ENCODE measurements at regions not wholly inside any gene's neighbourhood (a gene's known extent, or its start where the extent isn't known, plus 50 kb on each side); places are given as distances from the start of the nearest gene placed in this dataset.

DNA sequence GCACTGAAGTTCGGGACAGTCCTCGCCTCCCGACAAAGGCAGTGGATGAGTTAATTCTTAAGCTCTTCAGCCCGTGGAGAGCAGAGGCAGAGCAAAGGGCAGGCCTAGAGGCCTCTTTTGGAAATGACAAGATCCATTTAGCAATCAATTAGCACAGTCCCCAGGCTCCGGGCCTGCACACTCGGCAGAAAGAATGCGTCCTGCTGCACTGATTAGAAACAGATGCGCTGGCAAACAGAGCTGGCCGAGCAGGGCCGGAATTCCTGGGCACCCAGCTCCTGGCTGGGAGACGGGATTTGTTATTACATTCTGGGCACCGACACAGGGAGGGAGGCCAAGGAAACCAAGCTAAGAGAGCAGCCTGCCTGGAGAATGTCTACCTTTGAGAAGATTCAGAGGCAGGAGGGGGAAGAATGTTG lies 162.9 kb downstream of the COPRS start:
- Histone ChIP-seq H3K9ac (ENCODE audit: low read length in 3 of 3) (no peak overlapping the region), H3K4me1 (ENCODE audit: control insufficient read depth in 2 of 3, insufficient read depth in 2 of 3, low read depth in 1 of 3, low read length in 3 of 3) (peaks cover 0 to 10% (median 0%) of the 10 kb centered on the region in 3 donors), H3K27ac (ENCODE audit: low read depth in 2 of 2, low read length in 2 of 2) (no peak overlapping the region), H3K36me3 (ENCODE audit: control insufficient read depth in 2 of 3, insufficient read depth in 3 of 3, low read length in 3 of 3) (no peaks in the 10 kb centered on the region), H3K9me3 (ENCODE audit: control insufficient read depth in 2 of 3, insufficient read depth in 1 of 3, low read length in 3 of 3) (no peaks in the 10 kb centered on the region), H3K4me3 (ENCODE audit: low read length in 3 of 3) (no peak overlapping the region), H3K27me3 (ENCODE audit: control insufficient read depth, insufficient read depth, low read length) (no peaks in the 10 kb centered on the region)
- TF ChIP-seq, protein P1, sequence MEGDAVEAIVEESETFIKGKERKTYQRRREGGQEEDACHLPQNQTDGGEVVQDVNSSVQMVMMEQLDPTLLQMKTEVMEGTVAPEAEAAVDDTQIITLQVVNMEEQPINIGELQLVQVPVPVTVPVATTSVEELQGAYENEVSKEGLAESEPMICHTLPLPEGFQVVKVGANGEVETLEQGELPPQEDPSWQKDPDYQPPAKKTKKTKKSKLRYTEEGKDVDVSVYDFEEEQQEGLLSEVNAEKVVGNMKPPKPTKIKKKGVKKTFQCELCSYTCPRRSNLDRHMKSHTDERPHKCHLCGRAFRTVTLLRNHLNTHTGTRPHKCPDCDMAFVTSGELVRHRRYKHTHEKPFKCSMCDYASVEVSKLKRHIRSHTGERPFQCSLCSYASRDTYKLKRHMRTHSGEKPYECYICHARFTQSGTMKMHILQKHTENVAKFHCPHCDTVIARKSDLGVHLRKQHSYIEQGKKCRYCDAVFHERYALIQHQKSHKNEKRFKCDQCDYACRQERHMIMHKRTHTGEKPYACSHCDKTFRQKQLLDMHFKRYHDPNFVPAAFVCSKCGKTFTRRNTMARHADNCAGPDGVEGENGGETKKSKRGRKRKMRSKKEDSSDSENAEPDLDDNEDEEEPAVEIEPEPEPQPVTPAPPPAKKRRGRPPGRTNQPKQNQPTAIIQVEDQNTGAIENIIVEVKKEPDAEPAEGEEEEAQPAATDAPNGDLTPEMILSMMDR (IDR thresholded peaks at IDR 0.05; ENCODE audit: borderline replicate concordance, extremely low read depth, insufficient read depth): no peak
- peak; percentile 55 to 84 (median 63) for DNase-seq
- no peak for FAIRE-seq
- intact Hi-C loops (cut with DNase I): no loop called here

DNA sequence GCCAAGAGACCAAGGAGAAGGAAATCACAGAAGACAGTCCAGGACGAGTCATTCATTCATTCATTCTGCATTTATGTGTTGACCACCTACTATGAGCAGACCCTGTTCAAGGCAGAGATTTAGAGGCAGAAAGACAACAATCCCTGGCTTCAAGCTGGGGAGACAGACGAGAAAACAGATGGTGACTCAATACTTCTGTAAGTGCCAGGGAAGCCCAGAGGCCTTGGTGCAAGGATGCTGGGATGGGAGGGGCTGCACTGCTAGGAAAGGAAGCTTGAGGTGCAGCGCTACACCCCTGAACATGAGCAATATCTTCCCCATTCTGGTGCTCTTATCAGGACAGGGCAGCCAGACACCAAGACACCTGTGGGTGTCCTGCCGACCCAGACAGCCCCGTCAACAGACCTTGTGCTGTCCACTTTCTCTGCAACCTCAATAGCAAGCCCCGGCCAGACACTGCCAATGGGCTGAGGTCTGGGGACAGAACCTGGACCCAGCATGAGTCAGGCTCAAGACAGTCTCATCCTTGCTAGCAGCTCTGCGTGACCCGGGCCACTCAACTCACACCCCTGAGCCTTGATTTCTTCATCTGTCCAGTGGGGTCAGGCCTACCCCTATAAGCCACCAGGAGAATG lies 163.5 kb downstream of the COPRS start:
- no peak for FAIRE-seq
- no peak for DNase-seq
- Histone ChIP-seq H3K27me3 (ENCODE audit: control insufficient read depth, insufficient read depth, low read length) (no peaks in the 10 kb centered on the region), H3K9me3 (ENCODE audit: control insufficient read depth in 2 of 3, insufficient read depth in 1 of 3, low read length in 3 of 3) (no peaks in the 10 kb centered on the region), H3K36me3 (ENCODE audit: control insufficient read depth in 2 of 3, insufficient read depth in 3 of 3, low read length in 3 of 3) (no peaks in the 10 kb centered on the region), H3K9ac (ENCODE audit: low read length in 3 of 3) (no peak overlapping the region), H3K27ac (ENCODE audit: low read depth in 2 of 2, low read length in 2 of 2) (no peak overlapping the region), H3K4me3 (ENCODE audit: low read length in 3 of 3) (no peak overlapping the region), H3K4me1 (ENCODE audit: control insufficient read depth in 2 of 3, insufficient read depth in 2 of 3, low read depth in 1 of 3, low read length in 3 of 3) (peaks cover 0 to 10% (median 0%) of the 10 kb centered on the region in 3 donors)
- intact Hi-C loops (cut with DNase I): no loop called here
- TF ChIP-seq, protein P1 (IDR thresholded peaks at IDR 0.05; ENCODE audit: borderline replicate concordance, extremely low read depth, insufficient read depth): no peak

DNA sequence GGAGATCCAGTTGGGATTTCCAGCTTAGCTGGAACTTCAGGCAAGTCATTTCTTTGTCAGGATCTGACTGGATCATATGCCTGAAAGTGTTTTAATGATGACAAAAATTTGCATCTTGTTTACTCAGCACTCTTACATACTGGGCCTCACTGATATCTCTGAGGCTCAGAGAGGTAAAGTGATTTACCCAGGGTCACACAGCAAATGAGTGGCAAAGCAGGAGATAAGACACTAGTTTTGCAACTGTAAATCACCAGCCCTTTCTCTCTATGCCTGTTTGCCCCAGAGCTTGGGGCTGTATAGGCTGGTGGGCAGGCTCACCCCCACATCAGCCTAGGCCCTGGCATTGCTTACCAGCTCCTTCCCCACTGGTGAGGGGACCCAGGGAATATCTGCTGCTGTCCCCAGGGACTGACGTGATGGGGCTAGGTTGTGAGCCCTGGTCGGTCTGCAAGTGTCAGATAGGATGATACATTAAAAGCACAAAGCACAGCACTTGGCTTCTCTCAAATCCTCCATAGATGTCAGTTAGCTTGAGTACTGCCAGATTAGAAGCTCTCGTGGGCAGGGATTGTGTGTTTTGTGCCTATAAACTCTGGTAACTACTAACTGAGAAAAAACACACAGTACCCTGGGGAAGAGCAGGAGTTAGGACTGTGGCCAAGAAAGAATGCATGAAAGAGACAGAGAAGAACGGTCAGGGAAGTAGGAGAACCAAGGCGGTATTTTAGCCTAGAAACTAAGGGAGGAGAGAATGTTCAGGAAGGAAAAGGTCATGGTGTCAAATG lies 165.4 kb downstream of the COPRS start:
- H3K27ac ChIP-seq (ENCODE audit: low read depth in 2 of 2, low read length in 2 of 2): no peak overlapping the region
- no peak overlapping the region for H3K9ac ChIP-seq (ENCODE audit: low read length in 3 of 3)
- no peak for FAIRE-seq
- H3K9me3 ChIP-seq (ENCODE audit: control insufficient read depth in 2 of 3, insufficient read depth in 1 of 3, low read length in 3 of 3): no peaks in the 10 kb centered on the region
- no peak overlapping the region for H3K4me3 ChIP-seq (ENCODE audit: low read length in 3 of 3)
- intact Hi-C loops (cut with DNase I): no loop called here
- H3K4me1 ChIP-seq (ENCODE audit: control insufficient read depth in 2 of 3, insufficient read depth in 2 of 3, low read depth in 1 of 3, low read length in 3 of 3): peaks cover 0 to 10% (median 0%) of the 10 kb centered on the region in 3 donors
- no peak for DNase-seq
- no peaks in the 10 kb centered on the region for H3K36me3 ChIP-seq (ENCODE audit: control insufficient read depth in 2 of 3, insufficient read depth in 3 of 3, low read length in 3 of 3)
- TF ChIP-seq, protein P1 (IDR thresholded peaks at IDR 0.05; ENCODE audit: borderline replicate concordance, extremely low read depth, insufficient read depth): no peak
- H3K27me3 ChIP-seq (ENCODE audit: control insufficient read depth, insufficient read depth, low read length): no peaks in the 10 kb centered on the region
